ENCODE measurements at regions not wholly inside any gene's neighbourhood (a gene's known extent, or its start where the extent isn't known, plus 50 kb on each side); places are given as distances from the start of the nearest gene placed in this dataset.

GRCh38 chr17:13822700-13823099 lies 221.0 kb upstream of the HS3ST3A1 start:
- H3K27ac ChIP-seq (ENCODE audit: insufficient read depth, low read depth, low read length) = no peak overlapping the region
- H2AFZ ChIP-seq (ENCODE audit: low read depth, low read length) = no peak overlapping the region
- TF ChIP-seq MYC (IDR thresholded peaks at IDR 0.05; ENCODE audit: low read depth, low read length) = no peak
- TF ChIP-seq EZH2 (IDR thresholded peaks at IDR 0.05; ENCODE audit: borderline replicate concordance, low read depth, low read length, severe bottlenecking) = no peak
- no peak for TF ChIP-seq MAX (IDR thresholded peaks at IDR 0.05; ENCODE audit: insufficient read depth, insufficient read length)
- no peak for TF ChIP-seq POLR2A (IDR thresholded peaks at IDR 0.05; ENCODE audit: low read depth, low read length)
- TF ChIP-seq POLR2AphosphoS5 (IDR thresholded peaks at IDR 0.05; ENCODE audit: insufficient read depth, low read depth, low read length) = no peak
- no peak for TF ChIP-seq GATA2 (IDR thresholded peaks at IDR 0.05; ENCODE audit: insufficient read depth, insufficient read length, low read depth, low read length)
- TF ChIP-seq FOS (IDR thresholded peaks at IDR 0.05; ENCODE audit: borderline replicate concordance, insufficient read depth, low read length) = no peak
- TF ChIP-seq JUN (IDR thresholded peaks at IDR 0.05; ENCODE audit: borderline replicate concordance, insufficient read depth, insufficient read length, low read depth) = no peak
- TF ChIP-seq CTCF (IDR thresholded peaks at IDR 0.05; ENCODE audit: extremely low read depth in 1 of 2, insufficient read depth in 1 of 2, low read depth in 1 of 2, low read length in 2 of 2) = no peak
- BruUV-seq (replicated peaks) = no TSS peak
- intact Hi-C loops (cut with micrococcal nuclease) (no loop called here), dilution Hi-C loops (cut with MboI; ENCODE audit: extremely low pct_ligation_motif_present, low sequenced_read_pairs) (no loop called here)
- H3K9ac ChIP-seq (replicated peaks; ENCODE audit: extremely low read depth, insufficient read depth, low read length) = no peak overlapping the region
- no peak overlapping the region for H3K4me2 ChIP-seq (ENCODE audit: insufficient read depth, low read length)
- ChIA-PET CTCF (no interaction called here), POLR2A (no interaction called here)
- H3K4me1 ChIP-seq (ENCODE audit: control insufficient read depth, extremely low read depth, insufficient read depth, low read length) = no peaks in the 10 kb centered on the region
- H3K27me3 ChIP-seq (ENCODE audit: control insufficient read depth in 2 of 2, insufficient read depth in 2 of 2, low read length in 2 of 2) = no peaks in the 10 kb centered on the region
- no peaks in the 10 kb centered on the region for H4K20me1 ChIP-seq (replicated peaks; ENCODE audit: control insufficient read depth, extremely low read depth, insufficient read depth, low read length)
- no peaks in the 10 kb centered on the region for H3K9me1 ChIP-seq (replicated peaks; ENCODE audit: control insufficient read depth, extremely low read depth, insufficient read depth, low read length)
- no peaks in the 10 kb centered on the region for H3K36me3 ChIP-seq (ENCODE audit: control insufficient read depth in 2 of 2, extremely low read depth in 1 of 2, insufficient read depth in 2 of 2, low read length in 2 of 2)
- FAIRE-seq (no peak), DNase-seq (ENCODE audit: low read depth, low spot score) (no peak)
- H3K79me2 ChIP-seq (ENCODE audit: control insufficient read depth, insufficient read depth, low read length) = no peaks in the 10 kb centered on the region
- no peak overlapping the region for H3K4me3 ChIP-seq (replicated peaks in 1 of 3; ENCODE audit: insufficient read depth in 1 of 3, low read depth in 1 of 3, low read length in 3 of 3)
- H3K9me3 ChIP-seq (replicated peaks; ENCODE audit: control insufficient read depth, insufficient read depth, low read length) = peaks cover 4% of the 10 kb centered on the region

All from endothelial cell of umbilical vein (primary cell).